SK-N-SH (cell line): ENCODE measurements at regions not wholly inside any gene's neighbourhood (a gene's known extent, or its start where the extent isn't known, plus 50 kb on each side); places are given as distances from the start of the nearest gene placed in this dataset.

Source experiments
- CTCF ChIP-seq: fragments of 200-600 bp; sonication (generic); IDR thresholded peaks from 2 replicates; pipeline ENCODE4 v1.6.1; 2017; ENCODE audit warnings: antibody characterized with exemption, mild to moderate bottlenecking, moderate library complexity
- MAX ChIP-seq: IDR thresholded peaks from 2 replicates; pipeline ENCODE4 v1.4.0; 2012; ENCODE audit warnings: low read depth

GRCh38 chrX:22536746-22537304 lies 264.1 kb downstream of the CBLL2 start:
- no peak for TF ChIP-seq CTCF
- TF ChIP-seq MAX = no peak
